Retina (tissue), 1 donor: ENCODE measurements at regions not wholly inside any gene's neighbourhood (a gene's known extent, or its start where the extent isn't known, plus 50 kb on each side); places are given as distances from the start of the nearest gene placed in this dataset.
A peak's percentile ranks its signal among the peaks of the same experiment; 100 is the strongest.

Experiments used
- DNase-seq: peaks from one replicate; pipeline ENCODE4 v3.0.0-alpha.2; 2016

DNA sequence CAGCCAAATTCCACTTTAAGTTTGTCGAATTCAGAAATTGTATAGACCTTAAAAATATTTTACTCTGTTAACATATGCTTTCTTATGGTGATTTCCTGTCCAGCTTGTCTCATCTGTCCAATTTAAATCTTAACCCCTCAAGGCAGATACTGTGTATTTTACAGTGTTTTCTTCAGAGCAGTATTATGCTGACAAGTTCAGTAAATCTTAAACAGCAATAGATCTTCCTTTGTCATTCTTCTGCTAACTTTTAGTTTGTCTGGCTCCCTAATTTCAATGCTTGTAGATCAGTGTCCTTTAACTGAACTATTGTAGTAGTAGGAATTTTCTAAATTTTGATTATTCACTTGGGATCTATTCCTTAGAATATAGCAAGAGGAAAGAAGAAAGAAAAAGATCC is 52.8 kb upstream of the MEIS1 start:
- DNase-seq, result no peak

- no peak for DNase-seq
Observed at GRCh38 chr2:66379473-66379872, 55.5 kb upstream of the MEIS1 start.

DNA sequence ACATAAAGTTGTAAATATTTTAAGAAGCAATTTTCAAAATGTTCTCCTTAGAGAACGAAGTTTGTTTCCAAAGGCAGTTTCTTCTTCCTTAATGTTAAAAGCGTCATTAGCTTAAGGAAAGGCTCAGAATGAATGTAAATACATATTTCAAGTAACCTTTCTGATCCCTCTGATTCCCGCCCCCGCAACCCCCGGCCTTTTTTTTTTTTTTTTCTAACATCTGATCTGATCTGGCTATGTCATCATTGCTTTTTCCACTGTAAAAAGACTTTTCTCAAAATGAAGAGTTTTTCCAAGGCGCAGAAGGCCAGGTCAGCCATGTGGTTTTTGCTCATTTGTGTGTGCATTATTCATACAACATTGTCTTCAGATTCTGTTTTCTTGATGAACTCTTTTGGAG is 57.1 kb upstream of the MEIS1 start:
- no peak for DNase-seq

- DNase-seq, result no peak
Observed at GRCh38 chr2:66370824-66371223, 64.1 kb upstream of the MEIS1 start.

DNA sequence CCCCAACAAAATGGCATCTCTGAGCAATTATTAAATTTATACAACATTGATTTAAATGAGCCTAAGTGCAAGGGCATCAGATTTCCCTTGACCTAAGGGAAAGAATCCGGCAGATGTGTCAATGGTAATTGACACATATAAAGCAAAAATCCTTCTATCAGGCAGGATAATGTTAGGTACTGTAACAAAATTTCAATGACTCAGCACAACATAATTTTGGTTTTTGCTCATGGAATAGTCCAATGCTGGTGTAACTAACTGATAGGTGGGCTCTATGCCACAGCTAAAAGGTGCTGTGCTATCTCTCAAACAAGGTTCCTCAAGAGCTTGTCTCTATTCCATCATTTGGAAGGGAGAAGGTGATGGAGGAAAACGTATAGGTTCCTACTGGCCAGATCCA is 68.3 kb upstream of the MEIS1 start:
- no peak for DNase-seq

DNA sequence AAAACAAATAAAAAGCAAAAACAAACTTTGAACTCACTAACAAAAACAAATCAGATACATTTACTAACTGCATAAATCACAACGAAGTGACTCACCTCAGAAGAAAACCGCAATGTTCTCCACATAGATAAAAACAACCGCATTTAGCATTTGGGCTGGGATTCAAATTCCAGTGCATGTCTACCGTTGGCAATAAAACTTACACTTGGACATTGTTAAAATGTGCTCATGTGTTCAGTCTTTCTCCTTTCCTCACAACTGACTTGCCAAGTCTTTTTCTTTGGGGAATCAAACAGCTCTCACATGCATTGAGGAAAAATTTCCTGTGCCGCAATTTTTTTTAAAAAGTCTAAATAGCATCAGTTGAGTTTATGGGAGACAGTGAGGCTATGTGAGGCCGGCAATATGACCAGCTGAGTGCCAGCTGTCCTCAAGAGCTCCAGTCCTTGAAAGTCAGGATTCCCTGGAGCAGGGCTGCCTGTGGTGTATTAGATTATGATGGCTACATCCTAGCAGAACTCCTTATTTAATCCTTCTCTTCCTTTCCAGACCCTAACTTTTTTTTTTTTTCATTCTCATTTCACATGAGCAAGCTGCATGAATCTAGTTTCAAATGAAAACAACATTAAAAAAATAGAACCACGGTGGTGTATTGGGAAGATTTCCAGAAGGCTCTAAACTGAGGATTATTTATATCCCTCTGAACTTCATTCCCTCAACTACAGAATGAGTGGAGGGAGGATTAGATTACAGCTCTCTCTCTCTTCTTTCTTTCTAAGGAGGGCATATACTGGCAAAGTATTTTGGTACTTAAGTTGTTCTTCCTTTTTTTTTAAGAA is 70.2 kb upstream of the MEIS1 start:
- DNase-seq, result no peak

GRCh38 chr2:66362701-66363100 is 72.2 kb upstream of the MEIS1 start:
- peak; percentile 45 for DNase-seq

DNA sequence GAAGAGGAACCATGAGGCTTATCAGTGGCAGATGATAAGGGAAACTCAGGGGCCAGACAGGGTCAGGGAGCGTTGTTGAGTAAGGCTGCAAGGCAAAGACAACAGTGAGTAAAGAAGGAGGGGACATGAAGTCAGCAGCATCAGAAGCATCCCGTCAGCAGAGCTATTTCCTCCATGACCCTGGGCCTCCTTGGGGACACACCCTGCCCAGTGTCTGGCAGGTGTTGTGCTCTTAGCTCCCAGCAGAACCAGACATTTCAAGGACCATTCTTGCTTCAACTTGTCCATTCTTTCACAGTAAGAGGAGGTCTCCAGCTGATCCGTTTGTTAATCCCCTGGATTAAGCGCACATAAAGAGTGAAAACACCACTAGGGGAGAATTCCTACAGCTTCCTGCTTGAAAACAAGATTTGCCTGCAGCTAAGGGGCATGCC is 88.7 kb upstream of the MEIS1 start:
- no peak for DNase-seq

- DNase-seq, result no peak
Observed at GRCh38 chr2:66344087-66344663, 90.8 kb upstream of the MEIS1 start.

DNA sequence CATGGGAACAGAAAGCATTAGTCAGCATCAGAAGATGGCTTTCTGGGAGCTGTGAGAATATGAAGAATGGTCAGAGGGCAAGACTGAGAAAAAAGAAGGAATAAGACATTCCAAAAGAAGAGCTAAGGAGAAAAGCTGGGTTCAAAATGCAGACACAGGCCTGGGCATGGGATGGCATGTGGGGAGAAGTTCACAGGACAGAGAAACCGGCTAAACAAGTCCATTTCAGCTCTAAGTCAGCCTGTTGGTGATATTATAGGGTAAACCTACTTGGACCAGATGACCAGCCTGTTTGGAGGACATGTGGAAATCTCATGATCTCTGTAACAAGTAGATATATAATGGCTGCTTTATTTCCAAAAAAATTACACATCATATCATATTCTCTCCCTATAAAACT is 91.7 kb upstream of the MEIS1 start:
- no peak for DNase-seq

- DNase-seq, result no peak
Observed at GRCh38 chr2:66340521-66340920, 94.4 kb upstream of the MEIS1 start.

DNA sequence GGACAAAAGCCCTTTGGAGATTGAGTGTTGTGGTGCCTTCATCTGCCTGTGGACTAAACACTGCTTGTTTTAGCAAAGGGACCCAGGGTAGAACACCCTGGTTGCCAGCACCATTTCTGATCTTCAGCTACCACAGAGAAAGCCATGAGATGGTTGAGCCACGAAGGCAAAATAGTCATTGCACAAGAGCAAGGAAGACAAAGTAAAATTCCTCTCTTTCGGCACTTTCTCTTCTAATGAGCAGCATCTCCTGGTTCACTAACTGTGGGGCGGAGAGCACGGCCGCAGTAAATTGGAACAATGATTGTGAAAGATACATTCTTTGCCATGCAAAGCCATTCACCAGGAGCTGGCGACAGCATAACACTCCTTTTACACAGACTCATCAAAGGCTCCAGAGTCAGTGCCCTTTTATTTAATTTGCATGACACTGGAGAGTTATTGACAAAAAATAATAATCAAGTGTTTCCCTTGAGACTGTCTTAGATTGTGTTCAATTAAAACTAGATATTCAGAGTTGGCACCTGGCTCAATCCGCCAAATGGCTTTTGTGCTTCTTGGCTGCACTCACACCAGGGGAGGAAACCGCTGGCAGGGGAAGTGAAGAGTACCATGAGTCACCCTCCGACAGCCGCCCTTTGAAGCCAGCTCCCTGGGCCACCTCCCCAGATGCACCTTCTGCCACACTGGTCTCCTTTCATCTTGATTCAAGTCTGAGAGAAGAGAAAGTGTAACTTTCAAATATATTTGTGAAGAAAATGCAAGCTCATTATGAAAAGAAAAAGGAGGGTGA is 100.5 kb upstream of the MEIS1 start:
- DNase-seq, result no peak

DNA sequence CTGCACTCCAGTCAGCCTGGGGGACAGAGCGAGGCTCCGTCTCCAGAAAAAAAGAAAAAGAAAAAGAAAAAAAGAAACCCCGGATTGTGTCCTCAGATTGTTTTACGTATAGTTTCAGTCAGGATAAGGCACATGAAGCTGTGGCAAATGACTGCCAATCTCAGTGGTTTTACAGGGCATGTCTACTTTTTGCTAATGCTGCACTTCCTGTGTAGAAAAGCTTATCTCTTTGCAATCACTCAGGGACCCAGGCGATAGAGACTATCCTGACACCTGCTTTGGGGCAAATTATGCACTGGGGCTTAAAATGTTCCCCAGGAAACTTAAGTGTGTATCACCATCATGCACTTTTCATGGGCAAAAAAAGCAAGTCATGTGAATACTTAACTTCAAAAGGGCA is 103.7 kb upstream of the MEIS1 start:
- no peak for DNase-seq

DNA sequence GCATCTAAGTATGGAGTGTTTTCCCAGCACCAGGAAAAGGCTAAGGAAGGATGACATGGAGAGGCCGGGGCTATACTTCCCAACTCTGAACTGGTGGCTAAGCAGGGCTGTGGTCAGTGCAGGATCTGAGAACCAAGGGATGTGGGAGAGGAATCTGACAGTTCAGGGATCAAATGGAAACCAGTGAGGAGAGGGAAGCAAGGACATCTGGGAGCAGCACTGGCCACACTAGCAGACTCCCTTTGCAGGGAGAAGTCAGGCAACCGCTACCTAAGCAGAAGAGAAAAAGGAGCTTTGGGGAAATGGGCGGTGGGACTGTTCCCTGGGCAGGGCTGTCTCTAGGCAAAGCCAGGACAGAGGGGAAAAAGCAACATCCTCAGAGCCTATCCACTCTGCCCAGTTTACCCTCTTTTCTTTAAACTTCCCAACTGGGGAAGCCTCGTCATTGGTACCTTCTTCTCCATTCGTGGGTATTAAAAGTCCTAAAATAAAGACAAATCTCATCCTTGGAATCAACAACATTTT is 105.8 kb upstream of the MEIS1 start:
- DNase-seq, result no peak

- no peak for DNase-seq
Observed at GRCh38 chr2:66327066-66327740, 107.7 kb upstream of the MEIS1 start.

- DNase-seq, result peak; percentile 46
Observed at GRCh38 chr2:66324909-66325528, 109.9 kb upstream of the MEIS1 start.

GRCh38 chr2:66324356-66324755 is 110.6 kb upstream of the MEIS1 start:
- DNase-seq, result no peak

DNA sequence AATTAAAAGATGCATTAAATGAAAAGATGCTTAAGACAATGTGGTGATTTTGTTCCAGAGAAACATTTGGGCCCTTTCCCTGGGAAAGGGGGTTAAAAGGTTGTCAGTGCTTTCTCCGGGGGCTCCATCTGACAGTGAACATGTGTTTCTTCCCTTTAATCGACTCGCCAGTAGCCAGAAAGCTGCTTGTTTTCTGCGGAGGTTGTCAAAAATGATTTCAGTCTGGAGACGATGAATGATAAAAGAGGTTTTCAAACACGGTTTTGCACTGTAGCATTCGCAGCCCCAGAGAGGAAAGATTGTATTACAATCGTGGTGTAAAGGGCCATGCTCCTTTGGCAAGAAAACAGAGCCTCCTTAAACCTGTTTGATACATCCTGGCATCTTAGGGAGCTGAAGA is 111.5 kb upstream of the MEIS1 start:
- peak; percentile 72 for DNase-seq

GRCh38 chr2:66322506-66323260 is 112.2 kb upstream of the MEIS1 start:
- peak; percentile 38 for DNase-seq

DNA sequence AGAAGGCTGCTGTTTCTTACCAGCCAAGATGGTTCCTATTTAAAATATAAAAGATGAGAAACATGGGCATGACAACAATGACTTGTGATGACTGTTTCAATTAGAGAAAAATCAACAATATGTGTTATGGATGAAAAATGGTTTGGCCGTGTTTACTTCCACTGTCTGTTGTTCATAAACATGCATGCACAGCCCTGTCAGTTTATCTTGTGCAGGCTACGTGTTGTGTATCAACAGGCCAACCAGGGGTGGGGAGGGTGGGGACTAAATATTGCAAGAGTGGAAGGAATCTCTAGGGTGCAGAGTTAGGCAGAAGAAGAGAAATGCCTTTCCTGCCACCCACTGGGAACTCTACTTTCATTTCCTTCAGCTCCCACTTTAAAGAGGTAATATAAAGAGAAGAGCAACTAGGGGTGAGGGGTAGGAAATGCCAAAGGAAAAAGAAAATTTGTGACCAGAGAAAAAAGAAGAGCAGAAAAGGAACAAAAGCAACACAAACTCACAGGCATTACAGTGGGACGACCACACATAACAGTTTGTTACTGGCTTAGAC is 116.8 kb upstream of the MEIS1 start:
- DNase-seq, result no peak

DNA sequence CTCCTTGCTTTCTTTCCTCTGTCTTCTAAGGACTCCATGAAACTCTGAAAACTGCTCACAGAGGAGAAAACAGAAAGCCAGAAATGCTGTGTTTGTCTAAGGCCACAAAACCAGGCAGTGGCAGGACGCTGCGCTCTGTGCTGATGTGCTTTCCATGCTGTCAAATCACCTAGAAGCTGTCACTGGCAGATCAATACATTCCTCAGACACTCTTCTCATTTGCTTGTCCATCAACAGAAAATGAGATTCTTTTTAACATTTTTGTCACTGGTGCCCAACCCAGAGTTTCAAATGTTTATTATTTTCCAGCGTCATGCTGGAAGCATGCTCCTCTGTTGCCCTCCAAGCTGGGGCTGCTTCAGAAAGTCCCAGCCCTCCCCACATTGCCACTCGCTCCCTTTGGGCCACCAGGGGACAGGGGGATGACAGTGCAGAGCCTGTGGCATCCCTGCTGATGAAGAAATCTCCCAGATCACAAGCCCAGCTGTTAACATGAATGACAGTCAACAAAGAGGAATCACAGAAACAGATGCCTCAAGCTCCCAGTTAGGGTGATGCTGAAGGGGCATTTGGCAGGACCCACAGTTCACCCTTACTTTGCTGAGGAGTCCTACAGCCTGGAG is 117.5 kb upstream of the MEIS1 start:
- DNase-seq, result peak; percentile 39
